IPS-18a (cell line): ENCODE measurements at regions not wholly inside any gene's neighbourhood (a gene's known extent, or its start where the extent isn't known, plus 50 kb on each side); places are given as distances from the start of the nearest gene placed in this dataset.
"Not testable (repeated sequence)": the region's sequence is repeated elsewhere in the genome, so short reads cannot be mapped to it uniquely, and the experiment has no call there.

Experiments
- H3K27ac ChIP-seq: one replicate; pipeline ENCODE4 v1.5.1; 2013; ENCODE audit warnings: low read length
- H3K27me3 ChIP-seq: one replicate; pipeline ENCODE4 v1.6.1; 2013; ENCODE audit warnings: mild to moderate bottlenecking, low read length; ENCODE audit not compliant: control insufficient read depth, insufficient read depth
- H3K36me3 ChIP-seq: one replicate; pipeline ENCODE4 v1.6.1; 2013; ENCODE audit warnings: low read depth, low read length; ENCODE audit not compliant: control insufficient read depth
- H3K4me1 ChIP-seq: one replicate; pipeline ENCODE4 v1.6.1; 2013; ENCODE audit warnings: low read depth, low read length; ENCODE audit not compliant: control insufficient read depth
- H3K4me3 ChIP-seq: one replicate; pipeline ENCODE4 v1.5.1; 2013; ENCODE audit warnings: low read length
- H3K9ac ChIP-seq: one replicate; pipeline ENCODE4 v1.6.1; 2013; ENCODE audit warnings: mild to moderate bottlenecking, low read length, moderate library complexity
- H3K9me3 ChIP-seq: one replicate; pipeline ENCODE4 v1.6.1; 2013; ENCODE audit warnings: low read depth, low read length; ENCODE audit not compliant: control insufficient read depth

- Histone ChIP-seq H3K27me3 (no peaks in the 10 kb centered on the region), H3K9ac (no peak overlapping the region), H3K4me1 (no peaks in the 10 kb centered on the region), H3K4me3 (no peak overlapping the region), H3K27ac (no peak overlapping the region), H3K9me3 (no peaks in the 10 kb centered on the region), H3K36me3 (no peaks in the 10 kb centered on the region)
Measured at GRCh38 chr4:81724925-81725329, 253.2 kb upstream of the RASGEF1B start.

- H3K9me3 ChIP-seq, result no peaks in the 10 kb centered on the region
- no peaks in the 10 kb centered on the region for H3K36me3 ChIP-seq
- no peak overlapping the region for H3K4me3 ChIP-seq
- H3K9ac ChIP-seq, result no peak overlapping the region
- H3K27me3 ChIP-seq, result no peaks in the 10 kb centered on the region
- H3K4me1 ChIP-seq, result no peaks in the 10 kb centered on the region
- H3K27ac ChIP-seq, result no peak overlapping the region
Measured at GRCh38 chr4:81723927-81724587, 252.3 kb upstream of the RASGEF1B start.

GRCh38 chr4:81723019-81723884, 251.5 kb upstream of the RASGEF1B start:
- Histone ChIP-seq H3K27ac (no peak overlapping the region), H3K9ac (no peak overlapping the region), H3K27me3 (no peaks in the 10 kb centered on the region), H3K4me1 (no peaks in the 10 kb centered on the region), H3K4me3 (no peak overlapping the region), H3K9me3 (no peaks in the 10 kb centered on the region), H3K36me3 (no peaks in the 10 kb centered on the region)

- Histone ChIP-seq H3K4me1 (no peaks in the 10 kb centered on the region), H3K9ac (no peak overlapping the region), H3K9me3 (no peaks in the 10 kb centered on the region), H3K4me3 (no peak overlapping the region), H3K27me3 (no peaks in the 10 kb centered on the region), H3K27ac (no peak overlapping the region), H3K36me3 (no peaks in the 10 kb centered on the region)
Measured at GRCh38 chr4:81722290-81722851, 250.7 kb upstream of the RASGEF1B start.

- Histone ChIP-seq H3K4me1 (no peaks in the 10 kb centered on the region), H3K27ac (no peak overlapping the region), H3K36me3 (no peaks in the 10 kb centered on the region), H3K9me3 (no peaks in the 10 kb centered on the region), H3K27me3 (no peaks in the 10 kb centered on the region), H3K4me3 (no peak overlapping the region), H3K9ac (no peak overlapping the region)
Measured at GRCh38 chr4:81715757-81716156, 244.1 kb upstream of the RASGEF1B start.

GRCh38 chr4:81715357-81715756, 243.7 kb upstream of the RASGEF1B start:
- not testable (repeated sequence) for H3K9me3 ChIP-seq, H3K4me3 ChIP-seq, H3K4me1 ChIP-seq, H3K27ac ChIP-seq, H3K9ac ChIP-seq, H3K36me3 ChIP-seq, H3K27me3 ChIP-seq

- no peak overlapping the region for H3K4me3 ChIP-seq
- no peaks in the 10 kb centered on the region for H3K27me3 ChIP-seq
- H3K9ac ChIP-seq, result no peak overlapping the region
- no peak overlapping the region for H3K27ac ChIP-seq
- H3K4me1 ChIP-seq, result no peaks in the 10 kb centered on the region
- H3K9me3 ChIP-seq, result no peaks in the 10 kb centered on the region
- no peaks in the 10 kb centered on the region for H3K36me3 ChIP-seq
Measured at GRCh38 chr4:81714291-81714690, 242.6 kb upstream of the RASGEF1B start.

GRCh38 chr4:81712714-81713113, 241.0 kb upstream of the RASGEF1B start:
- no peak overlapping the region for H3K9ac ChIP-seq
- no peaks in the 10 kb centered on the region for H3K9me3 ChIP-seq
- H3K27ac ChIP-seq, result no peak overlapping the region
- H3K36me3 ChIP-seq, result no peaks in the 10 kb centered on the region
- H3K27me3 ChIP-seq, result no peaks in the 10 kb centered on the region
- no peak overlapping the region for H3K4me3 ChIP-seq
- no peaks in the 10 kb centered on the region for H3K4me1 ChIP-seq

- no peak overlapping the region for H3K9ac ChIP-seq
Measured at GRCh38 chr4:81704461-81704860, 232.8 kb upstream of the RASGEF1B start.

GRCh38 chr4:81700189-81700588, 228.5 kb upstream of the RASGEF1B start:
- Histone ChIP-seq H3K9ac (no peak overlapping the region), H3K4me1 (peaks cover 3% of the 10 kb centered on the region), H3K4me3 (no peak overlapping the region), H3K27me3 (no peaks in the 10 kb centered on the region), H3K9me3 (no peaks in the 10 kb centered on the region), H3K27ac (no peak overlapping the region), H3K36me3 (no peaks in the 10 kb centered on the region)

More at GRCh38 chr4:81704461-81704860, 232.8 kb upstream of the RASGEF1B start:
- H3K4me3 ChIP-seq, result no peak overlapping the region
- no peaks in the 10 kb centered on the region for H3K27me3 ChIP-seq
- H3K9me3 ChIP-seq, result no peaks in the 10 kb centered on the region
- no peaks in the 10 kb centered on the region for H3K36me3 ChIP-seq
- no peaks in the 10 kb centered on the region for H3K4me1 ChIP-seq
- no peak overlapping the region for H3K27ac ChIP-seq

GRCh38 chr4:81698538-81699296, 227.0 kb upstream of the RASGEF1B start:
- no peak overlapping the region for H3K27ac ChIP-seq
- no peak overlapping the region for H3K4me3 ChIP-seq
- H3K4me1 ChIP-seq, result peaks cover 3% of the 10 kb centered on the region
- no peaks in the 10 kb centered on the region for H3K27me3 ChIP-seq
- H3K36me3 ChIP-seq, result no peaks in the 10 kb centered on the region
- no peak overlapping the region for H3K9ac ChIP-seq
- no peaks in the 10 kb centered on the region for H3K9me3 ChIP-seq
